Smooth muscle cell (in vitro differentiated cells): ENCODE measurements at regions not wholly inside any gene's neighbourhood (a gene's known extent, or its start where the extent isn't known, plus 50 kb on each side); places are given as distances from the start of the nearest gene placed in this dataset.

Experiments used
- DNase-seq: peaks from one replicate; lab custom pipeline; 2025; ENCODE audit not compliant: unreplicated experiment; lab: John Stamatoyannopoulos, UW
- H2AFZ ChIP-seq: fragments of 200-600 bp; sonication (generic); 2 replicates; pipeline ENCODE4 v1.6.0; 2016; ENCODE audit warnings: antibody characterized with exemption, low read depth, mild to moderate bottlenecking
- H3F3A ChIP-seq: fragments of 200-600 bp; sonication (generic); 2 replicates; pipeline ENCODE4 v1.6.0; 2017; ENCODE audit warnings: antibody characterized with exemption, low read depth
- H3K27ac ChIP-seq: fragments of 200-600 bp; sonication (generic); 2 replicates; pipeline ENCODE4 v1.5.1; 2016; ENCODE audit warnings: low read depth, mild to moderate bottlenecking
- H3K27me3 ChIP-seq: fragments of 200-600 bp; sonication (generic); 2 replicates; pipeline ENCODE4 v1.6.1; 2016; ENCODE audit warnings: low read depth, mild to moderate bottlenecking
- H3K36me3 ChIP-seq: fragments of 200-600 bp; sonication (generic); 2 replicates; pipeline ENCODE4 v1.5.1; 2016; ENCODE audit warnings: low read depth
- H3K4me1 ChIP-seq: fragments of 200-600 bp; sonication (generic); 2 replicates; pipeline ENCODE4 v1.5.1; 2016; ENCODE audit warnings: low read depth
- H3K4me2 ChIP-seq: fragments of 200-600 bp; sonication (generic); 2 replicates; pipeline ENCODE4 v1.6.0; 2016; ENCODE audit warnings: mild to moderate bottlenecking
- H3K4me3 ChIP-seq: fragments of 200-600 bp; sonication (generic); 2 replicates; pipeline ENCODE4 v1.5.1; 2016; ENCODE audit warnings: mild to moderate bottlenecking
- H3K79me2 ChIP-seq: fragments of 200-600 bp; sonication (generic); 2 replicates; pipeline ENCODE4 v1.6.0; 2016; ENCODE audit warnings: low read depth, mild to moderate bottlenecking
- H3K9ac ChIP-seq: fragments of 200-600 bp; sonication (generic); 2 replicates; pipeline ENCODE4 v1.6.0; 2016; ENCODE audit warnings: low read depth
- H3K9me3 ChIP-seq: fragments of 200-600 bp; sonication (generic); replicated peaks from 2 replicates; pipeline ENCODE4 v1.5.1; 2016; ENCODE audit warnings: low read depth
- H4K20me1 ChIP-seq: fragments of 200-600 bp; sonication (generic); 2 replicates; pipeline ENCODE4 v1.6.0; 2016; ENCODE audit warnings: low read depth
- WGBS: methylation state at CpG from one replicate; pipeline ENCODE4 v1.1.7; 2016; ENCODE audit warnings: low lambda C conversion rate; 5-methylcytosine and 5-hydroxymethylcytosine counted together
- TF ChIP-seq, protein P1 (sequence below): fragments of 200-600 bp; sonication (generic); IDR thresholded peaks from 2 replicates; pipeline ENCODE4 v1.5.1; 2017; ENCODE audit warnings: borderline replicate concordance, mild to moderate bottlenecking, antibody characterized with exemption; ENCODE audit not compliant: insufficient read depth, poor library complexity, severe bottlenecking

DNA sequence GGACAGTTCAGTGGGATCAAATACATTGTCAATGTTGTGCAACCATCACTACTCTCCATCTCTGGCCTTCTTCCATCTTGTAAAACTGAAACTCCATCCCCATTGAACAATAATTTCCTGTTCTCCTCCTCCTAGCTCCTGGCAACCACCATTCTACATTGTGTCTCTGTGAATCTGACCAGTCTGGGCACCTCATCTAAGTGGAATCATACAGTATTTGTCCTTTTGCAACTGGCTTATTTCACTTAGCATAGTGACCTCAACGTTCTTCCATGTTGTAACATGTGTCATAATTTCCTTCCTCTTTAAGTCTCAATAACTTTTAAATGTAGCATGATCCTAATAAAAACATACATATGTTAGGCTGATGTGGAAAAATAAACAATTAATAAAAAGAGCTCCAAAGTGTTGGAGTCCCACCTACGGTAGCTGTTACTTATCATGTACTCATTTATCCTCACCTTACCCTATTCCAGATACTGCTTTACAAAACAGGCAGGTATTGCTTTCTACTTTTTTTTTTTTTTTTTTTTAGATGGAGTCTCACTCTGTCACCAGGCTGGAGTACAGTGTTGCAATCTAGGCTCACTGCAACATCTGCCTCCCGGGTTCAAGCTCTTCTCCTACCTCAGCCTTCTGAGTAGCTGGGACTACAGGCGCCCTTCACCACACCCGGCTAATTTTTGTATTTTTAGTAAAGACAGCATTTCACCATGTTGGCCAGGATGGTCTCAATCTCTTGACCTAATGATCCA is 91.9 kb downstream of the TNFAIP3 start:
- DNase-seq = no peak
- H3F3A ChIP-seq = no peaks in the 10 kb centered on the region
- H3K4me2 ChIP-seq = no peak overlapping the region
- no peak overlapping the region for H2AFZ ChIP-seq
- H3K9me3 ChIP-seq = no peaks in the 10 kb centered on the region
- H3K4me1 ChIP-seq = no peaks in the 10 kb centered on the region
- H4K20me1 ChIP-seq = no peaks in the 10 kb centered on the region
- no peak overlapping the region for H3K4me3 ChIP-seq
- TF ChIP-seq, protein P1, sequence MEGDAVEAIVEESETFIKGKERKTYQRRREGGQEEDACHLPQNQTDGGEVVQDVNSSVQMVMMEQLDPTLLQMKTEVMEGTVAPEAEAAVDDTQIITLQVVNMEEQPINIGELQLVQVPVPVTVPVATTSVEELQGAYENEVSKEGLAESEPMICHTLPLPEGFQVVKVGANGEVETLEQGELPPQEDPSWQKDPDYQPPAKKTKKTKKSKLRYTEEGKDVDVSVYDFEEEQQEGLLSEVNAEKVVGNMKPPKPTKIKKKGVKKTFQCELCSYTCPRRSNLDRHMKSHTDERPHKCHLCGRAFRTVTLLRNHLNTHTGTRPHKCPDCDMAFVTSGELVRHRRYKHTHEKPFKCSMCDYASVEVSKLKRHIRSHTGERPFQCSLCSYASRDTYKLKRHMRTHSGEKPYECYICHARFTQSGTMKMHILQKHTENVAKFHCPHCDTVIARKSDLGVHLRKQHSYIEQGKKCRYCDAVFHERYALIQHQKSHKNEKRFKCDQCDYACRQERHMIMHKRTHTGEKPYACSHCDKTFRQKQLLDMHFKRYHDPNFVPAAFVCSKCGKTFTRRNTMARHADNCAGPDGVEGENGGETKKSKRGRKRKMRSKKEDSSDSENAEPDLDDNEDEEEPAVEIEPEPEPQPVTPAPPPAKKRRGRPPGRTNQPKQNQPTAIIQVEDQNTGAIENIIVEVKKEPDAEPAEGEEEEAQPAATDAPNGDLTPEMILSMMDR = no peak
- no peaks in the 10 kb centered on the region for H3K79me2 ChIP-seq
- no peaks in the 10 kb centered on the region for H3K27me3 ChIP-seq
- WGBS = 97% methylated on average over 5 of the region's 5 CpGs
- H3K9ac ChIP-seq = no peak overlapping the region
- no peaks in the 10 kb centered on the region for H3K36me3 ChIP-seq
- no peak overlapping the region for H3K27ac ChIP-seq

- DNase-seq = no peak
- no peak overlapping the region for H3K27ac ChIP-seq
- 82% methylated on average over 3 of the region's 3 CpGs for WGBS
- no peak overlapping the region for H2AFZ ChIP-seq
- no peaks in the 10 kb centered on the region for H3K27me3 ChIP-seq
- no peak overlapping the region for H3K4me3 ChIP-seq
- TF ChIP-seq, protein P1 = no peak
- H3K4me2 ChIP-seq = no peak overlapping the region
- H3K9me3 ChIP-seq = no peaks in the 10 kb centered on the region
- H3K36me3 ChIP-seq = no peaks in the 10 kb centered on the region
- no peaks in the 10 kb centered on the region for H3K4me1 ChIP-seq
- no peak overlapping the region for H3K9ac ChIP-seq
- H4K20me1 ChIP-seq = no peaks in the 10 kb centered on the region
- no peaks in the 10 kb centered on the region for H3K79me2 ChIP-seq
- H3F3A ChIP-seq = no peaks in the 10 kb centered on the region
Observed at GRCh38 chr6:137962725-137963124, 95.7 kb downstream of the TNFAIP3 start.

- H3K79me2 ChIP-seq = no peaks in the 10 kb centered on the region
- WGBS = 81% methylated on average over 4 of the region's 4 CpGs
Observed at GRCh38 chr6:137964876-137965275, 97.8 kb downstream of the TNFAIP3 start.

More at GRCh38 chr6:137964876-137965275, 97.8 kb downstream of the TNFAIP3 start:
- no peaks in the 10 kb centered on the region for H3K27me3 ChIP-seq
- H3K4me2 ChIP-seq = no peak overlapping the region
- H3F3A ChIP-seq = no peaks in the 10 kb centered on the region
- H4K20me1 ChIP-seq = no peaks in the 10 kb centered on the region
- H2AFZ ChIP-seq = no peak overlapping the region
- H3K9ac ChIP-seq = no peak overlapping the region
- no peaks in the 10 kb centered on the region for H3K4me1 ChIP-seq
- H3K4me3 ChIP-seq = no peak overlapping the region
- TF ChIP-seq, protein P1 = no peak
- no peak overlapping the region for H3K27ac ChIP-seq
- no peaks in the 10 kb centered on the region for H3K36me3 ChIP-seq
- DNase-seq = no peak
- no peaks in the 10 kb centered on the region for H3K9me3 ChIP-seq
